Natural killer cell (primary cell): ENCODE measurements at regions not wholly inside any gene's neighbourhood (a gene's known extent, or its start where the extent isn't known, plus 50 kb on each side); places are given as distances from the start of the nearest gene placed in this dataset.

Experiments
- ATAC-seq, 3 donors: fragments of 150-1000 bp in 2 of 3; fragments of 200-7000 bp in 1 of 3; cut with Tn5 transposase; 1 replicate in 1 of 3; 2 replicates in 2 of 3; pipeline ENCODE4 v1.10.0; 2021; ENCODE audit warnings: mild to moderate bottlenecking in 2 of 3, moderate library complexity in 2 of 3
- DNase-seq, 2 donors: peaks; one replicate each; pipeline versions ENCODE4 v3.0.0 to v3.0.0-alpha.2; 2013 to 2021; ENCODE audit warnings: mixed read lengths in 1 of 2
- H3K27ac ChIP-seq: one replicate; pipeline ENCODE4 v1.5.1; 2013; ENCODE audit warnings: mild to moderate bottlenecking, low read length
- H3K27me3 ChIP-seq: one replicate; pipeline ENCODE4 v1.6.1; 2013; ENCODE audit warnings: low read length; ENCODE audit not compliant: control insufficient read depth, insufficient read depth
- H3K36me3 ChIP-seq: one replicate; pipeline ENCODE4 v1.6.1; 2013; ENCODE audit warnings: low read length; ENCODE audit not compliant: control insufficient read depth, insufficient read depth
- H3K4me1 ChIP-seq: one replicate; pipeline ENCODE4 v1.6.1; 2013; ENCODE audit warnings: low read length; ENCODE audit not compliant: control insufficient read depth, insufficient read depth
- H3K4me3 ChIP-seq: one replicate; pipeline ENCODE4 v1.5.1; 2013; ENCODE audit warnings: low read length
- H3K9me3 ChIP-seq: one replicate; pipeline ENCODE4 v1.6.1; 2013; ENCODE audit warnings: low read length; ENCODE audit not compliant: control insufficient read depth, insufficient read depth
- H3K27ac Mint-ChIP-seq, 2 donors: one replicate each; pipeline ENCODE4 v1.8.0; 2022; ENCODE audit warnings: mild to moderate bottlenecking in 2 of 2, mixed read lengths in 2 of 2, moderate library complexity in 1 of 2
- H3K27me3 Mint-ChIP-seq, 2 donors: one replicate each; pipeline ENCODE4 v1.8.0; 2022; ENCODE audit warnings: low read depth in 2 of 2, mixed read lengths in 2 of 2
- H3K36me3 Mint-ChIP-seq: one replicate; pipeline ENCODE4 v1.8.0; 2022; ENCODE audit warnings: mixed read lengths
- H3K4me1 Mint-ChIP-seq, 2 donors: one replicate each; pipeline ENCODE4 v1.8.0; 2022; ENCODE audit warnings: mixed read lengths in 2 of 2
- H3K4me3 Mint-ChIP-seq: one replicate; pipeline ENCODE4 v1.8.0; 2022; ENCODE audit warnings: mild to moderate bottlenecking, moderate library complexity, mixed read lengths
- H3K9me3 Mint-ChIP-seq, 2 donors: one replicate each; pipeline ENCODE4 v1.8.0; 2022; ENCODE audit warnings: mixed read lengths in 2 of 2
- CTCF ChIP-seq: fragments of 200-600 bp; IDR thresholded peaks from one replicate; pipeline ENCODE4 v1.8.0; 2022; ENCODE audit warnings: antibody characterized with exemption
- WGBS: methylation state at CpG from one replicate; pipeline ENCODE4 v1.1.7; 2013; ENCODE audit warnings: missing lambda C conversion rate; ENCODE audit not compliant: insufficient coverage; 5-methylcytosine and 5-hydroxymethylcytosine counted together
- intact Hi-C: fragments of 100-400 bp; cut with micrococcal nuclease; formaldehyde crosslinking; loops from one replicate; pipeline ENCODE4 v1.14.2; 2022

GRCh38 chr6:26194816-26195375, 107.7 kb downstream of the HFE start:
- intact Hi-C loops, result loop anchor here (1.0 to 10.0 kb wide), 5 partner anchors 23 to 1697 kb away; a partner anchor contains a TSS
- Histone ChIP-seq H3K9me3 (no peaks in the 10 kb centered on the region), H3K36me3 (no peaks in the 10 kb centered on the region), H3K4me1 (peaks cover 25% of the 10 kb centered on the region), H3K27me3 (no peaks in the 10 kb centered on the region), H3K4me3 (peak overlapping the region; percentile 92), H3K27ac (peak overlapping the region; percentile 94)
- no peak for ATAC-seq
- no peaks in the 10 kb centered on the region for H3K27me3 Mint-ChIP-seq
- H3K9me3 Mint-ChIP-seq, result no peaks in the 10 kb centered on the region
- no peak for TF ChIP-seq CTCF
- DNase-seq, result no peak
- peaks cover 44 to 47% of the 10 kb centered on the region in 2 donors for H3K4me1 Mint-ChIP-seq
- 16% methylated on average over 7 of the region's 8 CpGs for WGBS
- H3K36me3 Mint-ChIP-seq, result no peaks in the 10 kb centered on the region
- peak overlapping the region; percentile 98 to 99 for H3K27ac Mint-ChIP-seq
- H3K4me3 Mint-ChIP-seq, result peak overlapping the region; percentile 96

GRCh38 chr6:26195376-26195923, 108.2 kb downstream of the HFE start:
- Mint-ChIP-seq H3K4me1 (peaks cover 45 to 51% of the 10 kb centered on the region in 2 donors), H3K9me3 (no peaks in the 10 kb centered on the region)
- 2% methylated on average over 23 of the region's 23 CpGs for WGBS

GRCh38 chr6:26195924-26196845, 109.0 kb downstream of the HFE start:
- Histone ChIP-seq H3K9me3 (no peaks in the 10 kb centered on the region), H3K27me3 (no peaks in the 10 kb centered on the region), H3K36me3 (no peaks in the 10 kb centered on the region), H3K27ac (peak overlapping the region; percentile 94), H3K4me3 (peak overlapping the region; percentile 92), H3K4me1 (peaks cover 26% of the 10 kb centered on the region)
- no peak for ATAC-seq
- Mint-ChIP-seq H3K4me1 (peaks cover 45 to 51% of the 10 kb centered on the region in 2 donors), H3K27me3 (no peaks in the 10 kb centered on the region), H3K27ac (peak overlapping the region; percentile 98 to 99), H3K9me3 (no peaks in the 10 kb centered on the region), H3K36me3 (no peaks in the 10 kb centered on the region), H3K4me3 (peak overlapping the region; percentile 96)
- WGBS, result 22% methylated on average over 25 of the region's 28 CpGs
- DNase-seq, result peak; percentile 26 to 57
- intact Hi-C loops, result loop anchor here (1.0 to 10.0 kb wide), 6 partner anchors 13 to 1696 kb away; a partner anchor contains a TSS
- no peak for TF ChIP-seq CTCF

More at GRCh38 chr6:26195376-26195923, 108.2 kb downstream of the HFE start:
- no peak for TF ChIP-seq CTCF
- Mint-ChIP-seq H3K27me3 (no peaks in the 10 kb centered on the region), H3K36me3 (no peaks in the 10 kb centered on the region), H3K27ac (peak overlapping the region; percentile 98 to 99), H3K4me3 (peak overlapping the region; percentile 96)
- Histone ChIP-seq H3K4me3 (peak overlapping the region; percentile 92), H3K9me3 (no peaks in the 10 kb centered on the region), H3K27me3 (no peaks in the 10 kb centered on the region), H3K36me3 (no peaks in the 10 kb centered on the region), H3K4me1 (peaks cover 26% of the 10 kb centered on the region), H3K27ac (peak overlapping the region; percentile 94)
- intact Hi-C loops, result loop anchor here (1.0 to 10.0 kb wide), 5 partner anchors 23 to 1697 kb away; a partner anchor contains a TSS
- DNase-seq (peak; percentile 78 to 95), ATAC-seq (peak; percentile 51 to 77 (median 59))
